Sigmoid colon (tissue), 6 donors: ENCODE measurements at regions not wholly inside any gene's neighbourhood (a gene's known extent, or its start where the extent isn't known, plus 50 kb on each side); places are given as distances from the start of the nearest gene placed in this dataset.

ENCODE experiments used
- DNase-seq: peaks from one replicate; pipeline ENCODE4 v3.0.0-alpha.2; 2019
- H3K27ac ChIP-seq, 4 donors: fragments of 200-600 bp; sonication (generic); one replicate each; pipeline ENCODE4 v1.5.1; 2016 to 2019; ENCODE audit warnings: mild to moderate bottlenecking in 1 of 4
- H3K27me3 ChIP-seq, 3 donors: fragments of 200-600 bp; sonication (generic); one replicate each; pipeline ENCODE4 v1.5.1; 2019; ENCODE audit warnings: mild to moderate bottlenecking in 1 of 3
- H3K36me3 ChIP-seq, 4 donors: fragments of 200-600 bp; sonication (generic); one replicate each; pipeline ENCODE4 v1.5.1; 2016 to 2019
- H3K4me1 ChIP-seq, 4 donors: fragments of 200-600 bp; sonication (generic); one replicate each; pipeline ENCODE4 v1.5.1; 2017 to 2019
- H3K4me3 ChIP-seq, 4 donors: fragments of 200-600 bp; sonication (generic); one replicate each; pipeline ENCODE4 v1.5.1; 2017 to 2019; ENCODE audit warnings: mild to moderate bottlenecking in 2 of 4, moderate library complexity in 1 of 4
- H3K9me3 ChIP-seq, 4 donors: fragments of 200-600 bp in 3 of 4; sonication (generic) in 3 of 4; one replicate each; pipeline versions ENCODE4 v1.5.1 to v1.6.1; 2013 to 2019
- CTCF ChIP-seq, 4 experiments: fragments of 450-650 bp in 3 of 4; fragments of 200-600 bp in 1 of 4; IDR thresholded peaks; one replicate each; pipeline ENCODE4 v1.5.1; 2016 to 2019; ENCODE audit warnings: antibody characterized with exemption in 4 of 4, mild to moderate bottlenecking in 3 of 4, moderate library complexity in 2 of 4
- EP300 ChIP-seq, 4 donors: sonication (generic); formaldehyde crosslinking; IDR thresholded peaks; one replicate each; pipeline ENCODE4 v1.6.1; 2017; ENCODE audit warnings: antibody characterized with exemption in 4 of 4
- POLR2A ChIP-seq, 2 donors: fragments of 450-650 bp; IDR thresholded peaks; one replicate each; pipeline ENCODE4 v1.6.1; 2016; ENCODE audit warnings: antibody characterized with exemption in 2 of 2, mild to moderate bottlenecking in 2 of 2, moderate library complexity in 2 of 2
- POLR2AphosphoS5 ChIP-seq, 4 donors: sonication (generic); formaldehyde crosslinking; IDR thresholded peaks; one replicate each; pipeline ENCODE4 v1.6.1; 2017; ENCODE audit warnings: antibody characterized with exemption in 4 of 4
- WGBS, 2 donors: extraction: QIAGEN DNeasy Blood & Tissue Kit; methylation state at CpG; one replicate each; pipeline ENCODE4 v1.1.7; 2013; 5-methylcytosine and 5-hydroxymethylcytosine counted together
- intact Hi-C: fragments of 100-400 bp; cut with DNase I; formaldehyde crosslinking; loops from one replicate; pipeline ENCODE4 v1.15.1; 2023
- donor health status: healthy with polysubstance abuse.
- donor health status: healthy.

- Histone ChIP-seq H3K4me3 (no peak overlapping the region), H3K36me3 (no peaks in the 10 kb centered on the region), H3K27me3 (no peaks in the 10 kb centered on the region), H3K27ac (no peak overlapping the region), H3K9me3 (no peaks in the 10 kb centered on the region), H3K4me1 (no peaks in the 10 kb centered on the region)
- TF ChIP-seq POLR2A (IDR thresholded peaks at IDR 0.05) (no peak), POLR2AphosphoS5 (IDR thresholded peaks at IDR 0.05) (no peak), CTCF (IDR thresholded peaks at IDR 0.05) (no peak), EP300 (IDR thresholded peaks at IDR 0.05) (no peak)
- intact Hi-C loops, result no loop called here
- 88 to 91% methylated on average over 3 of the region's 3 CpGs for WGBS, 2 donors
- no peak for DNase-seq
These were observed 2086.2 kb downstream of the PCDH9 start for GRCh38 chr13:65143920-65144319.

- H3K27ac ChIP-seq, result no peak overlapping the region
- 73 to 74% methylated on average over 7 of the region's 7 CpGs for WGBS, 2 donors
- H3K36me3 ChIP-seq, result no peaks in the 10 kb centered on the region
- H3K4me1 ChIP-seq, result no peaks in the 10 kb centered on the region
- H3K27me3 ChIP-seq, result no peaks in the 10 kb centered on the region
- TF ChIP-seq POLR2A (IDR thresholded peaks at IDR 0.05), result no peak
- TF ChIP-seq POLR2AphosphoS5 (IDR thresholded peaks at IDR 0.05), result no peak
- TF ChIP-seq CTCF (IDR thresholded peaks at IDR 0.05), result no peak
- TF ChIP-seq EP300 (IDR thresholded peaks at IDR 0.05), result no peak
- no peaks in the 10 kb centered on the region for H3K9me3 ChIP-seq
- H3K4me3 ChIP-seq, result no peak overlapping the region
- DNase-seq, result no peak
- intact Hi-C loops, result no loop called here
These were observed 2097.0 kb downstream of the PCDH9 start for GRCh38 chr13:65133094-65133493.

- intact Hi-C loops, result no loop called here
- Histone ChIP-seq H3K27ac (no peak overlapping the region), H3K27me3 (no peaks in the 10 kb centered on the region), H3K4me3 (no peak overlapping the region), H3K36me3 (no peaks in the 10 kb centered on the region), H3K9me3 (no peaks in the 10 kb centered on the region), H3K4me1 (no peaks in the 10 kb centered on the region)
- TF ChIP-seq POLR2AphosphoS5 (IDR thresholded peaks at IDR 0.05) (no peak), POLR2A (IDR thresholded peaks at IDR 0.05) (no peak), EP300 (IDR thresholded peaks at IDR 0.05) (no peak)
- WGBS, 2 donors, result 36 to 59% methylated on average over 1 of the region's 1 CpG
- DNase-seq, result no peak
These were observed 2104.9 kb downstream of the PCDH9 start for GRCh38 chr13:65125236-65125635.

GRCh38 chr13:65112531-65112941 lies 2117.6 kb downstream of the PCDH9 start:
- TF ChIP-seq POLR2A (IDR thresholded peaks at IDR 0.05) (no peak), POLR2AphosphoS5 (IDR thresholded peaks at IDR 0.05) (no peak), EP300 (IDR thresholded peaks at IDR 0.05) (no peak), CTCF (IDR thresholded peaks at IDR 0.05) (no peak)
- intact Hi-C loops, result no loop called here
- H3K27ac ChIP-seq, result no peak overlapping the region
- H3K9me3 ChIP-seq, result no peaks in the 10 kb centered on the region
- no peaks in the 10 kb centered on the region for H3K36me3 ChIP-seq
- DNase-seq, result no peak
- H3K27me3 ChIP-seq, result no peaks in the 10 kb centered on the region
- no peak overlapping the region for H3K4me3 ChIP-seq
- WGBS, 2 donors, result 75 to 81% methylated on average over 3 of the region's 3 CpGs
- no peaks in the 10 kb centered on the region for H3K4me1 ChIP-seq

- DNase-seq, result no peak
- no peak overlapping the region for H3K27ac ChIP-seq
- no peaks in the 10 kb centered on the region for H3K27me3 ChIP-seq
- no peaks in the 10 kb centered on the region for H3K4me1 ChIP-seq
- no peak overlapping the region for H3K4me3 ChIP-seq
- no peaks in the 10 kb centered on the region for H3K9me3 ChIP-seq
- no peak for TF ChIP-seq POLR2AphosphoS5 (IDR thresholded peaks at IDR 0.05)
- TF ChIP-seq POLR2A (IDR thresholded peaks at IDR 0.05), result no peak
- no peak for TF ChIP-seq CTCF (IDR thresholded peaks at IDR 0.05)
- H3K36me3 ChIP-seq, result no peaks in the 10 kb centered on the region
- 87 to 89% methylated on average over 1 of the region's 1 CpG for WGBS, 2 donors
- intact Hi-C loops, result no loop called here
These were observed 2118.0 kb downstream of the PCDH9 start for GRCh38 chr13:65112123-65112522.
